Osteoblast (primary cell): ENCODE measurements at regions not wholly inside any gene's neighbourhood (a gene's known extent, or its start where the extent isn't known, plus 50 kb on each side); places are given as distances from the start of the nearest gene placed in this dataset.

Source experiments
- DNase-seq: peaks from one replicate; pipeline ENCODE4 v3.0.0; 2011; ENCODE audit warnings: low spot score, mixed read lengths; ENCODE audit not compliant: insufficient read length; ENCODE audit errors: missing footprints
- H2AFZ ChIP-seq: 2 replicates; pipeline ENCODE4 v1.6.0; 2011; ENCODE audit warnings: mild to moderate bottlenecking, low read length
- H3K27ac ChIP-seq: 2 replicates; pipeline ENCODE4 v1.5.1; 2011; ENCODE audit warnings: mild to moderate bottlenecking, low read depth, low read length, moderate library complexity
- H3K27me3 ChIP-seq: 2 replicates; pipeline ENCODE4 v1.6.0; 2012; ENCODE audit warnings: mild to moderate bottlenecking, control low read depth, inconsistent platforms, low read length, moderate library complexity; ENCODE audit not compliant: insufficient read depth
- H3K36me3 ChIP-seq: 2 replicates; pipeline ENCODE4 v1.5.1; 2011; ENCODE audit warnings: mild to moderate bottlenecking, low read length, control low read depth, moderate library complexity; ENCODE audit not compliant: insufficient read depth
- H3K4me1 ChIP-seq: 2 replicates; pipeline ENCODE4 v1.5.1; 2011; ENCODE audit warnings: mild to moderate bottlenecking, low read length, control low read depth, moderate library complexity; ENCODE audit not compliant: insufficient read depth
- H3K4me2 ChIP-seq: 2 replicates; pipeline ENCODE4 v1.6.0; 2011; ENCODE audit warnings: mild to moderate bottlenecking, low read length; ENCODE audit not compliant: insufficient read depth
- H3K4me3 ChIP-seq: fragments of 200-600 bp; sonication (generic); 3 replicates; pipeline ENCODE4 v1.5.1; 2012; ENCODE audit warnings: mild to moderate bottlenecking, low read length, inconsistent platforms; ENCODE audit not compliant: insufficient read depth
- H3K79me2 ChIP-seq: 2 replicates; pipeline ENCODE4 v1.6.0; 2012; ENCODE audit warnings: mild to moderate bottlenecking, low read length, control low read depth, inconsistent platforms; ENCODE audit not compliant: insufficient read depth
- H3K9me3 ChIP-seq: 2 replicates; pipeline ENCODE4 v1.5.1; 2011; ENCODE audit warnings: low read depth, low read length, control low read depth
- H4K20me1 ChIP-seq: 2 replicates; pipeline ENCODE4 v1.6.0; 2012; ENCODE audit warnings: mild to moderate bottlenecking, low read length, control low read depth; ENCODE audit not compliant: insufficient read depth
- CTCF ChIP-seq: IDR thresholded peaks from 2 replicates; pipeline ENCODE4 v1.5.1; 2011; ENCODE audit warnings: mild to moderate bottlenecking, low read depth, low read length, moderate library complexity; ENCODE audit errors: extremely low read depth

GRCh38 chr4:136281889-136282288 is 1250.4 kb downstream of the PCDH18 start:
- no peaks in the 10 kb centered on the region for H4K20me1 ChIP-seq
- H3K36me3 ChIP-seq = no peaks in the 10 kb centered on the region
- no peak overlapping the region for H3K4me2 ChIP-seq
- H3K27ac ChIP-seq = no peak overlapping the region
- H3K27me3 ChIP-seq = no peaks in the 10 kb centered on the region
- no peaks in the 10 kb centered on the region for H3K9me3 ChIP-seq
- no peak for DNase-seq
- no peak for TF ChIP-seq CTCF
- no peak overlapping the region for H2AFZ ChIP-seq
- no peaks in the 10 kb centered on the region for H3K4me1 ChIP-seq
- H3K4me3 ChIP-seq = no peak overlapping the region
- H3K79me2 ChIP-seq = no peaks in the 10 kb centered on the region

- no peak for DNase-seq
Measured at GRCh38 chr4:136281307-136281706, 1251.0 kb downstream of the PCDH18 start.

GRCh38 chr4:136277741-136278140 is 1254.6 kb downstream of the PCDH18 start:
- H3K9me3 ChIP-seq = no peaks in the 10 kb centered on the region
- no peak overlapping the region for H3K4me3 ChIP-seq
- no peak for DNase-seq
- no peak overlapping the region for H3K27ac ChIP-seq
- no peak for TF ChIP-seq CTCF
- no peaks in the 10 kb centered on the region for H3K36me3 ChIP-seq
- H3K79me2 ChIP-seq = no peaks in the 10 kb centered on the region
- H4K20me1 ChIP-seq = no peaks in the 10 kb centered on the region
- no peak overlapping the region for H2AFZ ChIP-seq
- H3K4me1 ChIP-seq = no peaks in the 10 kb centered on the region
- H3K4me2 ChIP-seq = no peak overlapping the region
- no peaks in the 10 kb centered on the region for H3K27me3 ChIP-seq

More at GRCh38 chr4:136281307-136281706, 1251.0 kb downstream of the PCDH18 start:
- H3K4me3 ChIP-seq = no peak overlapping the region
- no peak for TF ChIP-seq CTCF
- no peaks in the 10 kb centered on the region for H3K79me2 ChIP-seq
- H3K4me1 ChIP-seq = no peaks in the 10 kb centered on the region
- H2AFZ ChIP-seq = no peak overlapping the region
- H3K9me3 ChIP-seq = no peaks in the 10 kb centered on the region
- no peak overlapping the region for H3K4me2 ChIP-seq
- no peak overlapping the region for H3K27ac ChIP-seq
- H4K20me1 ChIP-seq = no peaks in the 10 kb centered on the region
- H3K27me3 ChIP-seq = no peaks in the 10 kb centered on the region
- no peaks in the 10 kb centered on the region for H3K36me3 ChIP-seq

GRCh38 chr4:136246876-136247275 is 1285.4 kb downstream of the PCDH18 start:
- TF ChIP-seq CTCF = no peak
- H3K4me3 ChIP-seq = no peak overlapping the region
- H3K4me2 ChIP-seq = no peak overlapping the region
- H2AFZ ChIP-seq = no peak overlapping the region
- no peaks in the 10 kb centered on the region for H3K9me3 ChIP-seq
- H3K36me3 ChIP-seq = no peaks in the 10 kb centered on the region
- DNase-seq = no peak
- no peaks in the 10 kb centered on the region for H3K4me1 ChIP-seq
- no peak overlapping the region for H3K27ac ChIP-seq
- H4K20me1 ChIP-seq = no peaks in the 10 kb centered on the region
- no peaks in the 10 kb centered on the region for H3K27me3 ChIP-seq
- H3K79me2 ChIP-seq = no peaks in the 10 kb centered on the region
